GM18909 (cell line): ENCODE measurements at regions not wholly inside any gene's neighbourhood (a gene's known extent, or its start where the extent isn't known, plus 50 kb on each side); places are given as distances from the start of the nearest gene placed in this dataset.

ENCODE experiments used
- ATAC-seq: cut with Tn5 transposase; IDR thresholded peaks from one replicate; pipeline ENCODE4 v1.9.1; 2021; ENCODE audit warnings: mild to moderate bottlenecking; ENCODE audit not compliant: unreplicated experiment, poor library complexity

- no peak for ATAC-seq
Observed at GRCh38 chr4:123300222-123301039, 96.2 kb upstream of the SPRY1 start.

- ATAC-seq = no peak
Observed at GRCh38 chr4:123301923-123302322, 94.7 kb upstream of the SPRY1 start.

GRCh38 chr4:123304151-123304964 is 92.2 kb upstream of the SPRY1 start:
- peak; percentile 72 for ATAC-seq

- ATAC-seq = no peak
Observed at GRCh38 chr4:123305736-123306135, 90.9 kb upstream of the SPRY1 start.

GRCh38 chr4:123306769-123307168 is 89.8 kb upstream of the SPRY1 start:
- ATAC-seq = no peak

- no peak for ATAC-seq
Observed at GRCh38 chr4:123308667-123309066, 87.9 kb upstream of the SPRY1 start.

GRCh38 chr4:123312116-123312515 is 84.5 kb upstream of the SPRY1 start:
- ATAC-seq = no peak

- ATAC-seq = no peak
Observed at GRCh38 chr4:123312951-123313592, 83.5 kb upstream of the SPRY1 start.

- ATAC-seq = no peak
Observed at GRCh38 chr4:123315617-123316016, 81.0 kb upstream of the SPRY1 start.

GRCh38 chr4:123317211-123317610 is 79.4 kb upstream of the SPRY1 start:
- ATAC-seq = no peak

- ATAC-seq = no peak
Observed at GRCh38 chr4:123319639-123320038, 77.0 kb upstream of the SPRY1 start.

GRCh38 chr4:123323998-123324397 is 72.6 kb upstream of the SPRY1 start:
- no peak for ATAC-seq

- ATAC-seq = peak; percentile 98
Observed at GRCh38 chr4:123325241-123325681, 71.3 kb upstream of the SPRY1 start.

GRCh38 chr4:123327346-123327745 is 69.2 kb upstream of the SPRY1 start:
- no peak for ATAC-seq

- no peak for ATAC-seq
Observed at GRCh38 chr4:123327846-123328429, 68.7 kb upstream of the SPRY1 start.

GRCh38 chr4:123338715-123339114 is 57.9 kb upstream of the SPRY1 start:
- no peak for ATAC-seq

- no peak for ATAC-seq
Observed at GRCh38 chr4:123339507-123340380, 56.9 kb upstream of the SPRY1 start.

- no peak for ATAC-seq
Observed at GRCh38 chr4:123340381-123340701, 56.3 kb upstream of the SPRY1 start.

GRCh38 chr4:123342498-123342897 is 54.1 kb upstream of the SPRY1 start:
- ATAC-seq = no peak
